ENCODE measurements at regions not wholly inside any gene's neighbourhood (a gene's known extent, or its start where the extent isn't known, plus 50 kb on each side); places are given as distances from the start of the nearest gene placed in this dataset.

- DNase-seq (no peak), ATAC-seq (no peak)
- intact Hi-C loops (cut with DNase I; ENCODE audit: low total_unique reads) (no loop called here), in situ Hi-C loops (cut with MboI; ENCODE audit: low sequenced_read_pairs in 4 of 4) (no loop called here)
- no peak for TF ChIP-seq POLR2A (IDR thresholded peaks at IDR 0.05)
- TF ChIP-seq, protein P1, sequence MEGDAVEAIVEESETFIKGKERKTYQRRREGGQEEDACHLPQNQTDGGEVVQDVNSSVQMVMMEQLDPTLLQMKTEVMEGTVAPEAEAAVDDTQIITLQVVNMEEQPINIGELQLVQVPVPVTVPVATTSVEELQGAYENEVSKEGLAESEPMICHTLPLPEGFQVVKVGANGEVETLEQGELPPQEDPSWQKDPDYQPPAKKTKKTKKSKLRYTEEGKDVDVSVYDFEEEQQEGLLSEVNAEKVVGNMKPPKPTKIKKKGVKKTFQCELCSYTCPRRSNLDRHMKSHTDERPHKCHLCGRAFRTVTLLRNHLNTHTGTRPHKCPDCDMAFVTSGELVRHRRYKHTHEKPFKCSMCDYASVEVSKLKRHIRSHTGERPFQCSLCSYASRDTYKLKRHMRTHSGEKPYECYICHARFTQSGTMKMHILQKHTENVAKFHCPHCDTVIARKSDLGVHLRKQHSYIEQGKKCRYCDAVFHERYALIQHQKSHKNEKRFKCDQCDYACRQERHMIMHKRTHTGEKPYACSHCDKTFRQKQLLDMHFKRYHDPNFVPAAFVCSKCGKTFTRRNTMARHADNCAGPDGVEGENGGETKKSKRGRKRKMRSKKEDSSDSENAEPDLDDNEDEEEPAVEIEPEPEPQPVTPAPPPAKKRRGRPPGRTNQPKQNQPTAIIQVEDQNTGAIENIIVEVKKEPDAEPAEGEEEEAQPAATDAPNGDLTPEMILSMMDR (IDR thresholded peaks at IDR 0.05 in 4 of 5, conservative IDR thresholded peaks at IDR 0.05 in 1 of 5) = no peak
- Histone ChIP-seq H3K4me3 (no peak overlapping the region), H3K27ac (no peak overlapping the region), H3K9me3 (no peaks in the 10 kb centered on the region), H3K27me3 (peaks cover 6 to 13% (median 9%) of the 10 kb centered on the region in 3 donors), H3K4me1 (no peaks in the 10 kb centered on the region), H3K36me3 (no peaks in the 10 kb centered on the region)
These were observed 110.7 kb upstream of the LRPAP1 start for GRCh38 chr4:3642806-3643517.

DNA sequence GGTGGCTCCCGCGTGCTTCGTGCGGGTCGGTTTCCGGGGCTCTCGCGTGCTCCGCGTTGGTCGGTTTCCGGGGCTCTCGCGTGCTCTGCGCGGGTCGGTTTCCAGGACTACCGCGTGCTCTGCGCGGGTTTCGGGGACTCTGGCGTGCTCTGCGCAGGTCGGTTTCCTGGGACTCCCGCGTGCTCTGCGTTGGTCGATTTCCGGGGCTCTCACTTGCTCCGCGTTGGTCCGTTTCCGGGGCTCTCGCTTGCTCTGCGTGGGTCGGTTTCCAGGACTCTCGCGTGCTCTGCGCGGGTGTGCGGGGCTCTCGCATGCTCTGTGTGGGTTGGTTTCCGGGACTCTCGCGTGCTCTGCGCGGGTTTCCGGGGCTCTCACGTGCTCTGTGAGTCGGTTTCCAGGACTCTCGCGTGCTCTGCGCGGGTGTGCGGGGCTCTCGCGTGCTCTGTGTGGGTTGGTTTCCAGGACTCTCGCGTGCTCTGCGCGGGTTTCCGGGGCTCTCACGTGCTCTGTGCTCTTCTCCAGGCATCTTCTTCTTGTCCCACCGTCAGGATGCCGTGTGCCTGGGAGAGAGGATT, 109.9 kb upstream of the LRPAP1 start:
- in situ Hi-C loops (cut with MboI; ENCODE audit: low sequenced_read_pairs in 4 of 4) (no loop called here), intact Hi-C loops (cut with DNase I; ENCODE audit: low total_unique reads) (no loop called here)
- Histone ChIP-seq H3K27me3 (peaks cover 6 to 13% (median 9%) of the 10 kb centered on the region in 3 donors), H3K27ac (no peak overlapping the region), H3K4me1 (no peaks in the 10 kb centered on the region), H3K4me3 (no peak overlapping the region), H3K9me3 (no peaks in the 10 kb centered on the region), H3K36me3 (no peaks in the 10 kb centered on the region)
- TF ChIP-seq POLR2A (IDR thresholded peaks at IDR 0.05) = no peak
- TF ChIP-seq, protein P1 (IDR thresholded peaks at IDR 0.05 in 4 of 5, conservative IDR thresholded peaks at IDR 0.05 in 1 of 5) = no peak
- DNase-seq = no peak
- no peak for ATAC-seq

GRCh38 chr4:3641501-3641900, 109.3 kb upstream of the LRPAP1 start:
- Histone ChIP-seq H3K4me1 (no peaks in the 10 kb centered on the region), H3K27me3 (peaks cover 6 to 13% (median 6%) of the 10 kb centered on the region in 3 donors), H3K27ac (no peak overlapping the region), H3K36me3 (no peaks in the 10 kb centered on the region), H3K4me3 (no peak overlapping the region), H3K9me3 (no peaks in the 10 kb centered on the region)
- no peak for TF ChIP-seq POLR2A (IDR thresholded peaks at IDR 0.05)
- TF ChIP-seq, protein P1 (IDR thresholded peaks at IDR 0.05 in 4 of 5, conservative IDR thresholded peaks at IDR 0.05 in 1 of 5) = no peak
- in situ Hi-C loops (cut with MboI; ENCODE audit: low sequenced_read_pairs in 4 of 4) = no loop called here
- ATAC-seq (no peak), DNase-seq (no peak)
- intact Hi-C loops (cut with DNase I; ENCODE audit: low total_unique reads) = no loop called here

DNA sequence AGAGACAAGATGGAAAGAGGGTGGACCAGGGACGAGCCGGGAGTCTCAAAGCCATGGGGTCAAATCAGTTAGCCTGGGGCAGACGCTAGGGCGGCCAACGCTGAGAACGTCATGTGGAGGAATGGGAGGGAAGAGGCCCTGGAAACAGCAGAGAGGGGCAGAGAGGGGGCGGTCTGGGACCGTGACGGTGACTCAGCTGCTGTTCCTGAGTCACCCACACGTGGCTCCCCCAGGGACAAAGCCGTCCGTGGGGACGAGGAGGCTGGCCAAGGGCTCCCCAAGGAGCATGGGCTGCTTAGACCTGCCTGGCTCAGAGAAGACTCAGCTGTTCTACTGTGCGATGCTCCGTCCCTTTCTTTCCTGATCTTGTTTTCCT, 108.4 kb upstream of the LRPAP1 start:
- intact Hi-C loops (cut with DNase I; ENCODE audit: low total_unique reads) = no loop called here
- DNase-seq (no peak), ATAC-seq (no peak)
- Histone ChIP-seq H3K4me1 (no peaks in the 10 kb centered on the region), H3K36me3 (no peaks in the 10 kb centered on the region), H3K4me3 (no peak overlapping the region), H3K9me3 (no peaks in the 10 kb centered on the region), H3K27ac (no peak overlapping the region), H3K27me3 (peaks cover 4 to 13% (median 6%) of the 10 kb centered on the region in 3 donors)
- TF ChIP-seq, protein P1 (IDR thresholded peaks at IDR 0.05 in 4 of 5, conservative IDR thresholded peaks at IDR 0.05 in 1 of 5) = no peak
- no peak for TF ChIP-seq POLR2A (IDR thresholded peaks at IDR 0.05)
- in situ Hi-C loops (cut with MboI; ENCODE audit: low sequenced_read_pairs in 4 of 4) = no loop called here

Data from gastrocnemius medialis (tissue), 4 donors.